ENCODE measurements at regions not wholly inside any gene's neighbourhood (a gene's known extent, or its start where the extent isn't known, plus 50 kb on each side); places are given as distances from the start of the nearest gene placed in this dataset.

DNA sequence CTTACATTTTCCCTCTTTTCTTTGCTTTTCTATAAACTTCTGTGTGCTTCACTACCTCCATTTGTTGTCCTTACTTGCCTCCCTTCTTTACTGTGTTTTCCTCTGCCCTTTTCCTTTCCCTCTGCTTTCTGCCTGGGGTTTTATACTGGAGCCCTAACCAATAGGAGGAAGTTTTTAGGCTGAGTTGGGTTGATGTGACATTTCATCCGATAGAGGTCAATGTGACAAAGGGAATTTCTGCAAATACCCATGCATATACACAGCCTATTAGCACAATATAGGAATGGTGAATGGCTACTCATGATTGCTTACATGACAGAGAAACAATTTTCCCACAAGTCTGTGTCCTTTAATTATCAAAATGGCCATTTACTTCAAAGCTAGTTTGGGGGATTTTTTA, 153.0 kb upstream of the ARPP21 start:
- no peaks in the 10 kb centered on the region for H3K36me3 ChIP-seq
- TF ChIP-seq EP300 (IDR thresholded peaks at IDR 0.05) (no peak), POLR2A (IDR thresholded peaks at IDR 0.05) (no peak)
- TF ChIP-seq, protein P1, sequence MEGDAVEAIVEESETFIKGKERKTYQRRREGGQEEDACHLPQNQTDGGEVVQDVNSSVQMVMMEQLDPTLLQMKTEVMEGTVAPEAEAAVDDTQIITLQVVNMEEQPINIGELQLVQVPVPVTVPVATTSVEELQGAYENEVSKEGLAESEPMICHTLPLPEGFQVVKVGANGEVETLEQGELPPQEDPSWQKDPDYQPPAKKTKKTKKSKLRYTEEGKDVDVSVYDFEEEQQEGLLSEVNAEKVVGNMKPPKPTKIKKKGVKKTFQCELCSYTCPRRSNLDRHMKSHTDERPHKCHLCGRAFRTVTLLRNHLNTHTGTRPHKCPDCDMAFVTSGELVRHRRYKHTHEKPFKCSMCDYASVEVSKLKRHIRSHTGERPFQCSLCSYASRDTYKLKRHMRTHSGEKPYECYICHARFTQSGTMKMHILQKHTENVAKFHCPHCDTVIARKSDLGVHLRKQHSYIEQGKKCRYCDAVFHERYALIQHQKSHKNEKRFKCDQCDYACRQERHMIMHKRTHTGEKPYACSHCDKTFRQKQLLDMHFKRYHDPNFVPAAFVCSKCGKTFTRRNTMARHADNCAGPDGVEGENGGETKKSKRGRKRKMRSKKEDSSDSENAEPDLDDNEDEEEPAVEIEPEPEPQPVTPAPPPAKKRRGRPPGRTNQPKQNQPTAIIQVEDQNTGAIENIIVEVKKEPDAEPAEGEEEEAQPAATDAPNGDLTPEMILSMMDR (IDR thresholded peaks at IDR 0.05) = no peak
- WGBS, 2 donors = 42% methylated on average over 1 of the region's 1 CpG

DNA sequence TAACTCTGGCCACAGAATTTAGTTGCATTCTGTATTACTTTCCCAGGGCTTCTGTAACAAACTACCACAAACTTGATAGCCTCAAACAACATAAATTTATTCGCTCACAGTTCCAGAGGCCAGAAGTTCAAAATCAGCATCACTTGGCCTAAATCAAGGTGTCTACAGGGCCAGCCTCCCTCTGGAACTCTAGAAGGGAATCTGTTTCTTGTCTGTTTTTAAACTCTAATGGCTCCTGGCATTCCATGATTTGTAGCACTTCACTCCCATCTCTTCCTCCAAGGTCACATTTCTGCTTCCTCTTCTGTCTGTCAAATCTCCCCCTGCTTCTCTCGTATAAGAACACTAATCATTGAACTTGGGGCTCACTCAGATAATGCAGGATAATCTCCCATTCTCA, 151.9 kb upstream of the ARPP21 start:
- H3K4me1 ChIP-seq = no peaks in the 10 kb centered on the region
- DNase-seq (ENCODE audit: low spot score in 2 of 2) = no peak
- no peak overlapping the region for H3K27ac ChIP-seq
- H3K4me3 ChIP-seq = no peak overlapping the region
- no peaks in the 10 kb centered on the region for H3K27me3 ChIP-seq
- WGBS, 2 donors = 71 to 76% methylated on average over 2 of the region's 2 CpGs
- H3K36me3 ChIP-seq = no peaks in the 10 kb centered on the region
- TF ChIP-seq EP300 (IDR thresholded peaks at IDR 0.05) = no peak
- no peaks in the 10 kb centered on the region for H3K9me3 ChIP-seq

More for the DNA sequence above, 153.0 kb upstream of the ARPP21 start:
- Histone ChIP-seq H3K9me3 (no peaks in the 10 kb centered on the region), H3K4me3 (no peak overlapping the region), H3K4me1 (no peaks in the 10 kb centered on the region), H3K27me3 (no peaks in the 10 kb centered on the region), H3K27ac (no peak overlapping the region)
- DNase-seq (ENCODE audit: low spot score in 2 of 2) = no peak

DNA sequence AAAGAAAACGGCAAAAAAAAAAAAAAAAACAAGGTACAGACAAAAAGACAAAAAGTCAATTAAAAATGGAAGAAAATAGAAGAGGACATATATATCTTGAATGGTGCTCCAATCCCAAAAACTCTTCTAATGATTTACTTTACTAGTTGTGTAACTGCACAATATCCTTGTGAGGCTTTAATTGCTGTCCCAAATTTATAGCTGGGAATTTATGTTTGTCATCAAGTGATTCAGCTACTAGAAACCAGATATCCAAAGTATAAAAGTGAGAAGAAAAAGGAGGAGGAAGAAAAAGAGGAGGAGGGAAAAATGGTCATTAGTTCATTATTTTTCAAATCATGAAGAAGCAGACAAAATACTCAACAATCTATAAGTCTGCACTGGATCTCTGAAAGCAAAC, 150.8 kb upstream of the ARPP21 start:
- WGBS, 2 donors = 76 to 78% methylated on average over 1 of the region's 1 CpG
- H3K27ac ChIP-seq = no peak overlapping the region
- no peaks in the 10 kb centered on the region for H3K9me3 ChIP-seq
- TF ChIP-seq EP300 (IDR thresholded peaks at IDR 0.05) = no peak
- TF ChIP-seq, protein P1 (IDR thresholded peaks at IDR 0.05) = no peak
- TF ChIP-seq POLR2A (IDR thresholded peaks at IDR 0.05) = no peak
- H3K27me3 ChIP-seq = no peaks in the 10 kb centered on the region
- no peak for DNase-seq (ENCODE audit: low spot score in 2 of 2)
- no peak overlapping the region for H3K4me3 ChIP-seq
- no peaks in the 10 kb centered on the region for H3K4me1 ChIP-seq
- no peaks in the 10 kb centered on the region for H3K36me3 ChIP-seq

DNA sequence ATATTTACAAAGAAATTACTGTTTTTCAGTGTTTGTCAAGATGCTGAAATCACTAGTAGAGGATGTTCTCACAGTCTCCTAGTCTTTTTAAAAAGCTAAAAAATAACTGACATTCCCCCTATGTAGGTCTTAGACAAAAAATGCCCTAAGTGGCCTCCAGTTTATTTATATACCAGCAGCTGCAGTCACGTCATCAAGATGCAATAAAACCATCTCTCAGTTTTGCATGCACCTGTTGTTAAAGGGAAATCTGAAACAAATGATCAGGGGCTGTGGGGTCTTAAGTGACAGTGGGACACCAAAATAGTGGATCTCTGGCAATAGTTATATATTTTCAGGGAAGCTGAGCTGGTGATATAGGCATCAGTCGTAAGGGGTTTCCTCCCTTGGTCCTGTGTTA, 146.5 kb upstream of the ARPP21 start:
- no peak for DNase-seq (ENCODE audit: low spot score in 2 of 2)
- WGBS, 2 donors = 71 to 77% methylated on average over 2 of the region's 2 CpGs

DNA sequence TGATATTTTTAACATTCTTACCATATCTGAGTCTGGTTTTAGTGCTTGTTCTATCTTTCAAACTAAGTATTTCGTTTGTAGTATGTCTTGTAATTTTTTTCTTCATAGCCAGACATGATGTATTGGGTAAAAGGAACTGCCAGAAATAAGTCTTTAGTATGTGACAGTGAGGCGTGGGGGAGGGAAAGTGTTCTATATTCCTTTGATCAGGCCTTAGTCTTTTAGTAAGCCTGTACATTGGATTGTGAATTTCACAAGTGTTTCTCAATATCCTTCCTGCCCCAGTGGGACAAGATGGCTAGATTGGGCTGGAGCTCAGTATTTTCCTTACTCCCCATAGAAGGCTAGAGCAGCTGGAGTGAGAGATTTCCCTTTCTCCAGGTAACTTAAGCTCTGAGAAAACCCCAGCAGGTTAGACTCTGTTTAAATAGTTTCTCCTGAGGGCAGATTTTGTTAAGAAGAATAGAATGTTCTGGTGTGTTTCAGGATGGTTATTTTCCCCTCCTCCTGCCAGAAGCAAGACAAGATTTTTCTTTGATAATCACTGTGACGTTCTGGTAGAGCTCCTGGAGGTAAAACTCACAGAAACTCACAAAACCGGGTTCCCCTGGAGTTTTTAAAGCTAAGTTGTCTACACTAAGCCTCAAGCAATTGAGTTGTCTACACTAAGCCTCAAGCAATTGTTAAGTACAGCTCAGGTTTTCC, 140.7 kb upstream of the ARPP21 start:
- Histone ChIP-seq H3K4me1 (no peaks in the 10 kb centered on the region), H3K9me3 (no peaks in the 10 kb centered on the region), H3K27me3 (no peaks in the 10 kb centered on the region), H3K27ac (no peak overlapping the region), H3K4me3 (no peak overlapping the region), H3K36me3 (no peaks in the 10 kb centered on the region)
- DNase-seq (ENCODE audit: low spot score in 2 of 2) = no peak
- WGBS, 2 donors = 67 to 68% methylated on average over 4 of the region's 4 CpGs
- TF ChIP-seq, protein P1 (IDR thresholded peaks at IDR 0.05) = no peak
- TF ChIP-seq EP300 (IDR thresholded peaks at IDR 0.05) (no peak), POLR2A (IDR thresholded peaks at IDR 0.05) (no peak)

More for the DNA sequence above, 146.5 kb upstream of the ARPP21 start:
- Histone ChIP-seq H3K9me3 (no peaks in the 10 kb centered on the region), H3K36me3 (no peaks in the 10 kb centered on the region), H3K4me1 (no peaks in the 10 kb centered on the region), H3K4me3 (no peak overlapping the region), H3K27me3 (no peaks in the 10 kb centered on the region), H3K27ac (no peak overlapping the region)
- no peak for TF ChIP-seq EP300 (IDR thresholded peaks at IDR 0.05)
- no peak for TF ChIP-seq POLR2A (IDR thresholded peaks at IDR 0.05)
- TF ChIP-seq, protein P1 (IDR thresholded peaks at IDR 0.05) = no peak

Measured in tibial nerve (tissue), 4 donors.